Osteoblast (primary cell): ENCODE measurements at regions not wholly inside any gene's neighbourhood (a gene's known extent, or its start where the extent isn't known, plus 50 kb on each side); places are given as distances from the start of the nearest gene placed in this dataset.

Experiments
- DNase-seq: peaks from one replicate; pipeline ENCODE4 v3.0.0; 2011; ENCODE audit warnings: low spot score, mixed read lengths; ENCODE audit not compliant: insufficient read length; ENCODE audit errors: missing footprints
- H2AFZ ChIP-seq: 2 replicates; pipeline ENCODE4 v1.6.0; 2011; ENCODE audit warnings: mild to moderate bottlenecking, low read length
- H3K27ac ChIP-seq: 2 replicates; pipeline ENCODE4 v1.5.1; 2011; ENCODE audit warnings: mild to moderate bottlenecking, low read depth, low read length, moderate library complexity
- H3K27me3 ChIP-seq: 2 replicates; pipeline ENCODE4 v1.6.0; 2012; ENCODE audit warnings: mild to moderate bottlenecking, control low read depth, inconsistent platforms, low read length, moderate library complexity; ENCODE audit not compliant: insufficient read depth
- H3K36me3 ChIP-seq: 2 replicates; pipeline ENCODE4 v1.5.1; 2011; ENCODE audit warnings: mild to moderate bottlenecking, low read length, control low read depth, moderate library complexity; ENCODE audit not compliant: insufficient read depth
- H3K4me1 ChIP-seq: 2 replicates; pipeline ENCODE4 v1.5.1; 2011; ENCODE audit warnings: mild to moderate bottlenecking, low read length, control low read depth, moderate library complexity; ENCODE audit not compliant: insufficient read depth
- H3K4me2 ChIP-seq: 2 replicates; pipeline ENCODE4 v1.6.0; 2011; ENCODE audit warnings: mild to moderate bottlenecking, low read length; ENCODE audit not compliant: insufficient read depth
- H3K4me3 ChIP-seq: fragments of 200-600 bp; sonication (generic); 3 replicates; pipeline ENCODE4 v1.5.1; 2012; ENCODE audit warnings: mild to moderate bottlenecking, low read length, inconsistent platforms; ENCODE audit not compliant: insufficient read depth
- H3K79me2 ChIP-seq: 2 replicates; pipeline ENCODE4 v1.6.0; 2012; ENCODE audit warnings: mild to moderate bottlenecking, low read length, control low read depth, inconsistent platforms; ENCODE audit not compliant: insufficient read depth
- H3K9me3 ChIP-seq: 2 replicates; pipeline ENCODE4 v1.5.1; 2011; ENCODE audit warnings: low read depth, low read length, control low read depth
- H4K20me1 ChIP-seq: 2 replicates; pipeline ENCODE4 v1.6.0; 2012; ENCODE audit warnings: mild to moderate bottlenecking, low read length, control low read depth; ENCODE audit not compliant: insufficient read depth
- CTCF ChIP-seq: IDR thresholded peaks from 2 replicates; pipeline ENCODE4 v1.5.1; 2011; ENCODE audit warnings: mild to moderate bottlenecking, low read depth, low read length, moderate library complexity; ENCODE audit errors: extremely low read depth

DNA sequence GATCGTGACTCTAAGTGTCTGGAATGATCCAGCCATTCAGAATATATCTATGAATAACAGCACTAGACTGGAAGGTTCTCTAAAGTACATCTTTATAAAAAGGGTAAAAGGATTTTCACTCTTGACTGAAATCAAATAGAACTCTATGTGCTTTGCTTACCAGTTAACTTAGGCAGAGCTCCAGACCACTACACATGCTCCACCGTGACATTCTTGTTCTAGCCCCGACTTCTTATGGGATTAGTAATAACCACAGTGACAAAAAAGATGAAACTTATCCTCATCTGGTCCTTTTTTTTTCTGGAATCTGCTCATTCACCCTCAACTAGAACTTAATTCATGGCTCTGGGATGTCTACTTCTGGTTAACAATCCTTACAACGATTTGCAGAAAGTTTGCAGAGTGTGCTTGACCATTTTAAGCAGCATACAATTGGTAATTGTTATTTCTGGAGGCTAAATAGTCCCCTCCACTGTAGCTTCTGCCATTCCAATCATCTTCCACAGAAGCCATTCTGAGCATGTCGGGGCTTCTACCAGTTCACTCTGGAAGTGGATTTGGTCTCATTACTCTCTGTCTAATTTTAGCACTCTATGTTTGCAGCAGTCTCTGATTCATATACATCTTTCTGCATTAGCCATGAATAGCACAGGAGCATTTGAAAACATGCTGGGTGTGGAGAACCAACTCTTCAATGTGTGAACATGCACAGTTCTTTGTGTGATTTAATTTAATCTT lies 163.7 kb upstream of the CDC14C start:
- Histone ChIP-seq H3K27ac (no peak overlapping the region), H3K36me3 (no peaks in the 10 kb centered on the region), H3K4me3 (no peak overlapping the region), H4K20me1 (no peaks in the 10 kb centered on the region), H2AFZ (no peak overlapping the region), H3K79me2 (no peaks in the 10 kb centered on the region), H3K9me3 (no peaks in the 10 kb centered on the region), H3K4me2 (no peak overlapping the region), H3K4me1 (no peaks in the 10 kb centered on the region), H3K27me3 (no peaks in the 10 kb centered on the region)
- no peak for TF ChIP-seq CTCF
- DNase-seq: no peak

DNA sequence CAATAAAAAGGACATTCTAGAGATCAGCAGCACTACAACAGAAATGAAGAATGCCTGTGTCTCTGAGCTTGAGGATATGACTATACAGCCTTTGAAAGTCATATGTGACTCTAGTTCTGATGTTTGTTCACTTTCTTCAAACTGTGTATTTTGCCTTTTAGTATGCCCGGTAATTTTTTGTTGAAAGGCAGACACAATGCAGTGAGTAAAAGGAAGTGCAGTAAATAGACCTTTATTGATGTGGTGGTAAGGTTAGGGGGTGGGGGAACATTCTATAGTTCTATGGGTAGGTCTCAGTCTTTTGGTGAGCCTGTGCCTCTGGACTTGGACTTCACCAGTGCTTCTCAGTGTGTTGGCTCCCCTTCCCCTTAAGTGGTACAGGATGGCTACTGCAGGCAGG lies 143.5 kb upstream of the CDC14C start:
- H3K36me3 ChIP-seq: no peaks in the 10 kb centered on the region
- H3K27me3 ChIP-seq: no peaks in the 10 kb centered on the region
- H2AFZ ChIP-seq: no peak overlapping the region
- no peak overlapping the region for H3K4me2 ChIP-seq
- H4K20me1 ChIP-seq: no peaks in the 10 kb centered on the region
- no peak for DNase-seq
- H3K79me2 ChIP-seq: no peaks in the 10 kb centered on the region
- no peak for TF ChIP-seq CTCF
- no peaks in the 10 kb centered on the region for H3K9me3 ChIP-seq
- H3K4me1 ChIP-seq: no peaks in the 10 kb centered on the region
- no peak overlapping the region for H3K27ac ChIP-seq
- H3K4me3 ChIP-seq: no peak overlapping the region

GRCh38 chr7:48781752-48782151 lies 142.6 kb upstream of the CDC14C start:
- Histone ChIP-seq H3K36me3 (no peaks in the 10 kb centered on the region), H4K20me1 (no peaks in the 10 kb centered on the region), H3K27ac (no peak overlapping the region), H3K4me3 (no peak overlapping the region), H3K79me2 (no peaks in the 10 kb centered on the region), H2AFZ (no peak overlapping the region), H3K4me2 (no peak overlapping the region), H3K4me1 (no peaks in the 10 kb centered on the region), H3K27me3 (no peaks in the 10 kb centered on the region), H3K9me3 (no peaks in the 10 kb centered on the region)
- no peak for TF ChIP-seq CTCF
- DNase-seq: no peak

GRCh38 chr7:48782511-48782910 lies 141.8 kb upstream of the CDC14C start:
- Histone ChIP-seq H3K27me3 (no peaks in the 10 kb centered on the region), H3K4me1 (no peaks in the 10 kb centered on the region), H3K4me3 (no peak overlapping the region), H3K9me3 (no peaks in the 10 kb centered on the region), H3K79me2 (no peaks in the 10 kb centered on the region), H3K36me3 (no peaks in the 10 kb centered on the region), H2AFZ (no peak overlapping the region), H3K4me2 (no peak overlapping the region), H4K20me1 (no peaks in the 10 kb centered on the region), H3K27ac (no peak overlapping the region)
- TF ChIP-seq CTCF: no peak
- DNase-seq: no peak
